ENCODE measurements at regions not wholly inside any gene's neighbourhood (a gene's known extent, or its start where the extent isn't known, plus 50 kb on each side); places are given as distances from the start of the nearest gene placed in this dataset.
"Not testable (repeated sequence)": the region's sequence is repeated elsewhere in the genome, so short reads cannot be mapped to it uniquely, and the experiment has no call there.

DNA sequence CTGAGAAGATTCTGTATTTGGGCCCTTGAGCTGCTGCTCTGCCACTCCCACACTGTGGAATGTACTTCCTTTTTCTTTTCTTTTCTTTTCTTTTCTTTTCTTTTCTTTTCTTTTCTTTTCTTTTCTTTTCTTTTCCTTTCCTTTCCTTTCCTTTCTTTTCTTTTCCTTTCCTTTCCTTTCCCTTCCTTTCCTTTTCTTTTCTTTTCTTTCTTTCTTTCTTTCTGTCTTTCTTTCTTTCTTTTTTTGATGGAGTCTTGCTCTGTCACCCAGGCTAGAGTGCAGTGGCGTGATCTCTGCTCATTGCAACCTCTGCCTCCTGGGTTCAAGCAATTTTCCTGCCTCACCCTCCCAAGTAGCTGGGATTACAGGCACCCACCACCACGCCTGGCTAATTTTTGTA is 89.8 kb downstream of the DNAAF6 start:
- DNase-seq; H3K36me3 ChIP-seq; ATAC-seq; H3K9me3 ChIP-seq; H3K27ac ChIP-seq; H3K27me3 ChIP-seq; H3K4me1 ChIP-seq; intact Hi-C loops (cut with DNase I); H3K4me3 ChIP-seq: not testable (repeated sequence)

DNA sequence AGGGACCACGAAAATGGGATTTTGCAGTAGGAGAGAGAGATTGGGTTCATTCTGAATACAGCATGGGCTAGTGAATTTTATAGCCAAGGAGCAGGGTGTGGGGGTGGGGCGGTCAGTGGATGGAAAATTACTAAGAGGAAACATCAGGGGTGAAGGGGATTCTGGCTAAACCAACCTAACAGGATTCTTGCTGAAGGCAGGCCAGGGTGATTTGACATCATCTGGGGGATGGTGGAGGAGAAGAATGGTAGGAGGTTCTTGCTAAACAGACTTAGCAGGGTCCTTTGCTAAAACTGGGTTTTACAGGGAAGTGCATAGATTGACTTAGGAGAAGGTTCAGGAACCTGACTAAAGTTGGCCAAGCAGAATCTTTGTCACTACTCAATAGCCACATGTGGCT is 91.9 kb downstream of the DNAAF6 start:
- no peaks in the 10 kb centered on the region for H3K9me3 ChIP-seq
- no peaks in the 10 kb centered on the region for H3K36me3 ChIP-seq
- no peaks in the 10 kb centered on the region for H3K27me3 ChIP-seq
- ATAC-seq (no peak), DNase-seq (no peak)
- intact Hi-C loops (cut with DNase I) = no loop called here
- TF ChIP-seq, protein P1, sequence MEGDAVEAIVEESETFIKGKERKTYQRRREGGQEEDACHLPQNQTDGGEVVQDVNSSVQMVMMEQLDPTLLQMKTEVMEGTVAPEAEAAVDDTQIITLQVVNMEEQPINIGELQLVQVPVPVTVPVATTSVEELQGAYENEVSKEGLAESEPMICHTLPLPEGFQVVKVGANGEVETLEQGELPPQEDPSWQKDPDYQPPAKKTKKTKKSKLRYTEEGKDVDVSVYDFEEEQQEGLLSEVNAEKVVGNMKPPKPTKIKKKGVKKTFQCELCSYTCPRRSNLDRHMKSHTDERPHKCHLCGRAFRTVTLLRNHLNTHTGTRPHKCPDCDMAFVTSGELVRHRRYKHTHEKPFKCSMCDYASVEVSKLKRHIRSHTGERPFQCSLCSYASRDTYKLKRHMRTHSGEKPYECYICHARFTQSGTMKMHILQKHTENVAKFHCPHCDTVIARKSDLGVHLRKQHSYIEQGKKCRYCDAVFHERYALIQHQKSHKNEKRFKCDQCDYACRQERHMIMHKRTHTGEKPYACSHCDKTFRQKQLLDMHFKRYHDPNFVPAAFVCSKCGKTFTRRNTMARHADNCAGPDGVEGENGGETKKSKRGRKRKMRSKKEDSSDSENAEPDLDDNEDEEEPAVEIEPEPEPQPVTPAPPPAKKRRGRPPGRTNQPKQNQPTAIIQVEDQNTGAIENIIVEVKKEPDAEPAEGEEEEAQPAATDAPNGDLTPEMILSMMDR (IDR thresholded peaks at IDR 0.05) = no peak
- no peak overlapping the region for H3K4me3 ChIP-seq
- no peak overlapping the region for H3K27ac ChIP-seq
- H3K4me1 ChIP-seq = no peaks in the 10 kb centered on the region

DNA sequence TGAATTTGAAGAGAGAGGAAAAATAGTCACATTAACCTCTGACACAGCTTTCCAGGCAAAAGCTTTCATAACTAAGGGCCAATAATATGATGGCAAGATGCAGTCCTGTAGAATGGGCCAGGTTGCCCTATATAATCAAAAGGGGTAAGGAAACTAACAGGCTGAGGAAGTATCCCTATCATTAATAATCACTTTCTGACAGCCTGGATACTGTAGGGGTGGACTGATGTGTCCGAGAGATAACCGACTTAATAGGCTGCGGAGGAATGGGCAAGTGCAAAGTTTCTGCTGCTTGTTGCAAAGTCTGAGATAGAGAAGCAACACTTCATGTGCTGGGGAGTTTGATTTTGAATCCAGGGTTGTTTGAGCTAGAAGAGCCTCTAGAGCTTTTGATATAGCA is 94.8 kb downstream of the DNAAF6 start:
- H3K36me3 ChIP-seq = no peaks in the 10 kb centered on the region
- H3K4me3 ChIP-seq = no peak overlapping the region
- H3K9me3 ChIP-seq = no peaks in the 10 kb centered on the region
- intact Hi-C loops (cut with DNase I) = no loop called here
- no peaks in the 10 kb centered on the region for H3K4me1 ChIP-seq
- ATAC-seq (no peak), DNase-seq (no peak)
- no peaks in the 10 kb centered on the region for H3K27me3 ChIP-seq
- TF ChIP-seq, protein P1 (IDR thresholded peaks at IDR 0.05) = no peak
- no peak overlapping the region for H3K27ac ChIP-seq

DNA sequence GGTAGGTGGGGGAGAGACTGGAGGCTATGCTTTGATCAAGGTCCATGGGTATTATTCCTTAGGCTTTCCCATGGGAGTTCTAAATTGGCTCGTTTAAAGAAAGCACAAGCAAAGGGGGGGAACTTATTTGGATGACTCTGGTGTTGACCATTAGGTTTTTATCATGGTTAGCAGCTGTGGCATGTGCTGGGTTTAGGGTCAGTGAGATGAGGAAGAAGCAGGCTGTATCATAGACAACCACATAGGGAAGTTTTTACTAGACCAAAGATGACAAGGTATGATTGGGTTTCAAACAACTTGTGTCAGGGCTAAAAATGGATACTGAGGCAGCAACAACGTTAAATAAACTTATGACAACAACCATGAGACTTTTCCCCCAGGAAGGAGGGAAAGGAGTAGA is 97.7 kb downstream of the DNAAF6 start:
- Histone ChIP-seq H3K36me3 (no peaks in the 10 kb centered on the region), H3K9me3 (no peaks in the 10 kb centered on the region), H3K4me3 (no peak overlapping the region), H3K4me1 (no peaks in the 10 kb centered on the region), H3K27me3 (no peaks in the 10 kb centered on the region), H3K27ac (no peak overlapping the region)
- ATAC-seq (no peak), DNase-seq (no peak)
- intact Hi-C loops (cut with DNase I) = no loop called here
- TF ChIP-seq, protein P1 (IDR thresholded peaks at IDR 0.05) = no peak

DNA sequence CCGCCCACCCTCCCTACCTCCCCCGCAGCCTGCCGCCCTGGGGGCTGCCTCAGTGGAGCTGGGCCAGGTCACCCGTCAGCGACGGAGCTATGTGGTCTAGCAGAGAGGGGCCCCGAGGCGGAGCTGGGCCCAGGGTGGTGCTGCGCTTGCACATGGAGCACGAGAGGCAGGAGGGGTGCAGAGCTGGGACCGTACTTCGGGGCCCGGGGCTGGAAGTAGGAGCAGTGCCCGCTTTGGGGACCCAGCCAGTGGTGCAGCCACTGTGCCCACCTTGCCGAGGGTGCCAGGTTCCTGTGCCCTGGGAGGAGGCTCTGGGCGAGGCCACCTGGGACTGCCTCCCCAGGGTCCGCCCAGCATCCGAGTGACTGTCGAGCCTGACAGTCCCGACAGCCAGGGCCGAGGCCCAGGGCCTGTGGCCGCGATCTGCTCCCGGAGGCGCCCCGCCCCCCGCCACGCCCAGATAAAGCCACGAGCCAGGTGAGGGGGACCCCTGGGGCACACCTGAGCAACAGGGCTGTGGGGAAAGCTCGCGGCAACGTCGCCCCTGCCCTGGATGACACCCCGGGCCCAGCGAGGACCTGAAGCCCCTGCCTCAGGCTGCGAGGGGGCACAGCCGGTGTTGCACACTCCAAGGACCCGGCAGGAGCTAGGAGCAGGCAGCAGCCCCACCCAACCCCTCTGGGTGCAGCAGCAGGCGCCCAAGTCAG is 117.5 kb downstream of the DNAAF6 start:
- H3K36me3 ChIP-seq = no peaks in the 10 kb centered on the region
- no peaks in the 10 kb centered on the region for H3K9me3 ChIP-seq
- DNase-seq = no peak
- H3K4me1 ChIP-seq = no peaks in the 10 kb centered on the region
- H3K27ac ChIP-seq = no peak overlapping the region
- ATAC-seq = no peak
- intact Hi-C loops (cut with DNase I) = no loop called here
- H3K4me3 ChIP-seq = no peak overlapping the region
- TF ChIP-seq, protein P1 (IDR thresholded peaks at IDR 0.05) = no peak
- no peaks in the 10 kb centered on the region for H3K27me3 ChIP-seq

DNA sequence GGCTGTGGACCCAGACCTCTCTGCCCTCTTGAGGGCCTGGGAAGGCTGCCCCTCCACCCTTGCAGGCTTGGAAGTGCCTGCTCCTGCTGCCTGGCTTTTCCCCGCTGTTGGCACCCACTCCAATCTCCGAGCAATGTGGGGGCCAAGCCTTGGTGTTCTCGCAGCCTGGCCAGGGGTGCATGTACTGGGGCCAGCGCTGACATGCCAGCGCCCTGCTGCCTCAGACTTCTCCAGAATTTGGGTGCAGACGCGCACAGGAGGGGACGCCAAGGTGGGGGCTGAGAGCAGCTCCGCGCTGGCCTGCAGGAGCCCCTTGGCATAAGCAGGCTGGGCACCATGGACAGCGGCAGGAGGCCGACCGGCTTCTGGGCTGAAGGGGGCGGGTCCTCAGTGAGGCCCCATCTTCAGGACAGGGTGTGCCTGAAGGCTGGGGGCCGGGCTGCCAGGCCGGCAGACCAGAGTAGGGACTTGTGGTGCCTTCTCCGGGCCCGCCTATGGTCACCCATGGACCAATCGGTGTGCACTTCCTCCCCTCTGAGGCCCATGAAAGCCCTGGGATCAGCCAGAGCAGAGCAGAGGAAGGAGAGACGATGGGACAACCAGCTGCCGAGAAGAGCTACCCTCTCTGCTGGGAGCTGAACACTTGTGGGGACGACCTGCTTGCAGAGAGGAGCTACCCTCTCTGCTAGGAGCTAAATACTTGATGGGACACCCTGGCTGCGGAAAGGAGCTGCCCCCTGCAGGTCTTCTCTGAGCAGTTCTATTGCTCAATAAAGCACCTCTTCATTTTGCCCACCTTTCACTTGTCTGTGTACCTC is 118.3 kb downstream of the DNAAF6 start:
- H3K36me3 ChIP-seq = no peaks in the 10 kb centered on the region
- H3K4me3 ChIP-seq = no peak overlapping the region
- H3K27ac ChIP-seq = no peak overlapping the region
- intact Hi-C loops (cut with DNase I) = no loop called here
- TF ChIP-seq, protein P1 (IDR thresholded peaks at IDR 0.05) = no peak
- ATAC-seq = peak; percentile 72
- no peaks in the 10 kb centered on the region for H3K9me3 ChIP-seq
- H3K4me1 ChIP-seq = no peaks in the 10 kb centered on the region
- no peaks in the 10 kb centered on the region for H3K27me3 ChIP-seq
- peak; percentile 63 for DNase-seq
